Epithelial cell of esophagus (primary cell): ENCODE measurements at regions not wholly inside any gene's neighbourhood (a gene's known extent, or its start where the extent isn't known, plus 50 kb on each side); places are given as distances from the start of the nearest gene placed in this dataset.

Experiments used
- DNase-seq: peaks from one replicate; pipeline ENCODE4 v3.0.0; 2010; ENCODE audit warnings: low read depth
- H3K4me3 ChIP-seq: 2 replicates; pipeline ENCODE4 v1.5.1; 2011; ENCODE audit warnings: mild to moderate bottlenecking, low read length, control low read depth
- TF ChIP-seq, protein P1 (sequence below): IDR thresholded peaks from 2 replicates; pipeline ENCODE4 v1.5.1; 2011; ENCODE audit warnings: low read depth, mild to moderate bottlenecking, low read length, control low read depth, inconsistent platforms; ENCODE audit not compliant: insufficient read depth; ENCODE audit errors: missing control alignments

- TF ChIP-seq, protein P1, sequence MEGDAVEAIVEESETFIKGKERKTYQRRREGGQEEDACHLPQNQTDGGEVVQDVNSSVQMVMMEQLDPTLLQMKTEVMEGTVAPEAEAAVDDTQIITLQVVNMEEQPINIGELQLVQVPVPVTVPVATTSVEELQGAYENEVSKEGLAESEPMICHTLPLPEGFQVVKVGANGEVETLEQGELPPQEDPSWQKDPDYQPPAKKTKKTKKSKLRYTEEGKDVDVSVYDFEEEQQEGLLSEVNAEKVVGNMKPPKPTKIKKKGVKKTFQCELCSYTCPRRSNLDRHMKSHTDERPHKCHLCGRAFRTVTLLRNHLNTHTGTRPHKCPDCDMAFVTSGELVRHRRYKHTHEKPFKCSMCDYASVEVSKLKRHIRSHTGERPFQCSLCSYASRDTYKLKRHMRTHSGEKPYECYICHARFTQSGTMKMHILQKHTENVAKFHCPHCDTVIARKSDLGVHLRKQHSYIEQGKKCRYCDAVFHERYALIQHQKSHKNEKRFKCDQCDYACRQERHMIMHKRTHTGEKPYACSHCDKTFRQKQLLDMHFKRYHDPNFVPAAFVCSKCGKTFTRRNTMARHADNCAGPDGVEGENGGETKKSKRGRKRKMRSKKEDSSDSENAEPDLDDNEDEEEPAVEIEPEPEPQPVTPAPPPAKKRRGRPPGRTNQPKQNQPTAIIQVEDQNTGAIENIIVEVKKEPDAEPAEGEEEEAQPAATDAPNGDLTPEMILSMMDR: no peak
- DNase-seq: no peak
- no peak overlapping the region for H3K4me3 ChIP-seq
These were observed 232.3 kb upstream of the SEMA6D start for GRCh38 chr15:47484997-47485396.

DNA sequence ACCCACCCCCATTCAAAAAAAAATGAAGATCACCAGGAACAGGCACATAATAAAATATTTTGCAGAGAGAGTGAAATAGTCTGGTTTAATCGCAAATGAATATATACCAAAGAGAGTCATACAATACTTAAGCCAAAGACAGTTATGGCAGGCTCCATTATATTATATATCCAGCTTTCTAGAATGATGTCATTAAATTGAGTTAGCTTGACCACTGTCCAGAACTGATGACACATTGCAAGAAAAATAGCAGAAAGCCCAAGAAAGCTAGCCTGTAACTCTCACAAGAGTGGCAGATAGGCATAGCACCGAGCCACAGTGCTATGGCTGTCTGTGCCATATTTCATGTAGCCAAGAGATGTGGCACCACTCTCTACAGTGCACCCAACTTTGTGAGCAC is 231.9 kb upstream of the SEMA6D start:
- TF ChIP-seq, protein P1: no peak
- DNase-seq: no peak
- H3K4me3 ChIP-seq: no peak overlapping the region

DNA sequence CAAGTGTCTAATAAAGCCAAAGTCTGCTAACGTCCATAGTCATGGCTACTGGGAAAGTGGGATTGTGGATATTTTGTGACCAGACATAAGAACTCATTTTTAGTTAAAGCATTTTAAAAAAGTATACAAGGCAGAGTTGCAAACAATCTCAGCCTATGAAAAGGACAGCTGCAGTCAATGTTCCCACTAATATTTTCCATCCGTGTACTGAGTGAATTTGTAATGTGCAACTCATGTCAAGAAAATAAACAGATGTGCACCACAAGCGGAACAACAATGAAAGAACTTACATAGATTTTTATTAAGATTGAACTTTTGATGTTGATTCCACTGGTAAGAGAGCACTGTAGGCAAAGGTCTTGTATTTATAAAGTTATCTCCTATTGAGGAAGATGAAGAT is 231.3 kb upstream of the SEMA6D start:
- no peak for DNase-seq
- TF ChIP-seq, protein P1: no peak
- H3K4me3 ChIP-seq: no peak overlapping the region

DNA sequence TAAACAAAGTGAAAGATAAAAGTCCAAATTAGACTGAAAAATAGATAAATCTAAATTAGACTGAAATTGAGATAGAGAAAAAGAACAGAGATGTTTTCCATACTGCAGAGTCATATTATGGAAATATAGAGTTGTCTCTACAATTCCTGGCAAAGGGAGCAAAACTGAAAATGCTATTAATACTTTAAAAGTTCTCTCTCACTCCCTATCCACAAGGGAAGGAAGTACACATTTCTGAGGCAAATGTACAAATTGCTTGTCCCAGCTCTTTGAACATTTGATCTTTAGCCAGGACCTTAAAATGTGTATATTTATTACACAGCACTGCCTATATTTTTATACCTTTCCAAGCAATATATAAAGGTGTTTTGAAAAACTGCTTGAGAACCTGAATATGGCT is 225.1 kb upstream of the SEMA6D start:
- H3K4me3 ChIP-seq: no peak overlapping the region
- TF ChIP-seq, protein P1: no peak
- DNase-seq: no peak

- no peak for DNase-seq
- H3K4me3 ChIP-seq: no peak overlapping the region
- TF ChIP-seq, protein P1: no peak
These were observed 223.7 kb upstream of the SEMA6D start for GRCh38 chr15:47493357-47494247.

GRCh38 chr15:47496343-47497185 is 220.7 kb upstream of the SEMA6D start:
- DNase-seq: no peak
- H3K4me3 ChIP-seq: no peak overlapping the region
- TF ChIP-seq, protein P1: peak; percentile 42
